Putamen (tissue), 1 donor: ENCODE measurements at regions not wholly inside any gene's neighbourhood (a gene's known extent, or its start where the extent isn't known, plus 50 kb on each side); places are given as distances from the start of the nearest gene placed in this dataset.
A peak's percentile ranks its signal among the peaks of the same experiment; 100 is the strongest.
"Not testable (repeated sequence)": the region's sequence is repeated elsewhere in the genome, so short reads cannot be mapped to it uniquely, and the experiment has no call there.

ENCODE experiments used
- DNase-seq: peaks from one replicate; pipeline ENCODE4 v3.0.0-alpha.2; 2016; ENCODE audit warnings: low spot score

- DNase-seq, result no peak
These were observed 93.2 kb downstream of the TEX29 start for GRCh38 chr13:111413407-111414187.

- DNase-seq, result no peak
These were observed 93.9 kb downstream of the TEX29 start for GRCh38 chr13:111414341-111414740.

- DNase-seq, result no peak
These were observed 94.8 kb downstream of the TEX29 start for GRCh38 chr13:111415246-111415645.

- no peak for DNase-seq
These were observed 95.3 kb downstream of the TEX29 start for GRCh38 chr13:111415765-111416164.

- DNase-seq, result no peak
These were observed 97.7 kb downstream of the TEX29 start for GRCh38 chr13:111418101-111418500.

GRCh38 chr13:111420113-111420876 is 99.9 kb downstream of the TEX29 start:
- no peak for DNase-seq

- no peak for DNase-seq
These were observed 100.8 kb downstream of the TEX29 start for GRCh38 chr13:111421216-111421615.

GRCh38 chr13:111422348-111422747 is 101.9 kb downstream of the TEX29 start:
- no peak for DNase-seq

GRCh38 chr13:111423168-111423785 is 102.8 kb downstream of the TEX29 start:
- no peak for DNase-seq

GRCh38 chr13:111424134-111424533 is 103.7 kb downstream of the TEX29 start:
- no peak for DNase-seq

GRCh38 chr13:111425326-111425725 is 104.9 kb downstream of the TEX29 start:
- no peak for DNase-seq

GRCh38 chr13:111429064-111429558 is 108.7 kb downstream of the TEX29 start:
- peak; percentile 41 for DNase-seq

GRCh38 chr13:111431206-111431605 is 110.8 kb downstream of the TEX29 start:
- DNase-seq, result peak; percentile 69

GRCh38 chr13:111434578-111435159 is 114.2 kb downstream of the TEX29 start:
- DNase-seq, result no peak

- no peak for DNase-seq
These were observed 116.0 kb downstream of the TEX29 start for GRCh38 chr13:111436446-111436845.

- DNase-seq, result no peak
These were observed 117.0 kb downstream of the TEX29 start for GRCh38 chr13:111437417-111437816.

GRCh38 chr13:111437856-111438547 is 117.6 kb downstream of the TEX29 start:
- DNase-seq, result no peak

GRCh38 chr13:111440492-111440891 is 120.0 kb downstream of the TEX29 start:
- not testable (repeated sequence) for DNase-seq

GRCh38 chr13:111443981-111444380 is 123.5 kb downstream of the TEX29 start:
- DNase-seq, result no peak

- no peak for DNase-seq
These were observed 128.1 kb downstream of the TEX29 start for GRCh38 chr13:111448504-111448903.

- DNase-seq, result peak; percentile 63
These were observed 128.6 kb downstream of the TEX29 start for GRCh38 chr13:111449041-111449440.

GRCh38 chr13:111451402-111451801 is 131.0 kb downstream of the TEX29 start:
- DNase-seq, result no peak
